ENCODE measurements at regions not wholly inside any gene's neighbourhood (a gene's known extent, or its start where the extent isn't known, plus 50 kb on each side); places are given as distances from the start of the nearest gene placed in this dataset.

DNA sequence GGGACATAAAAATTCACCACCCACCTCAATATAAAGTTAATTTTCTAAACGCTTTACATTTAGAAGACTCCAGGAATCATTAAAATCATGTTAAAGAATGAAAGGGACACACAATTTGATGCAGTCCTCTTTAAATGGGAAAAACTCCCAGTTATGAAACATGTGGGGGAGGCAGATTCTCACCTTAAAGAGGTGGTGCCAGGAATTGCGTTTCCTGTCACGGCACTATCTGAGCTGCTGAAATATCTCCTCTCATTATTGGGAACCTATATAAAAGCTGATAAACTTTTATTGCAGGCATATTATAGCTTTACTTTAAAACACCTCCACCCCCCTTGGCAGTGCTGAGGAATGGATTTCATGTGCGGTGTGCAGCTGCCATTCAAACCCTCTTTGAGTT, 94.8 kb upstream of the SORCS3 start (continued):
- TF ChIP-seq, protein P1, sequence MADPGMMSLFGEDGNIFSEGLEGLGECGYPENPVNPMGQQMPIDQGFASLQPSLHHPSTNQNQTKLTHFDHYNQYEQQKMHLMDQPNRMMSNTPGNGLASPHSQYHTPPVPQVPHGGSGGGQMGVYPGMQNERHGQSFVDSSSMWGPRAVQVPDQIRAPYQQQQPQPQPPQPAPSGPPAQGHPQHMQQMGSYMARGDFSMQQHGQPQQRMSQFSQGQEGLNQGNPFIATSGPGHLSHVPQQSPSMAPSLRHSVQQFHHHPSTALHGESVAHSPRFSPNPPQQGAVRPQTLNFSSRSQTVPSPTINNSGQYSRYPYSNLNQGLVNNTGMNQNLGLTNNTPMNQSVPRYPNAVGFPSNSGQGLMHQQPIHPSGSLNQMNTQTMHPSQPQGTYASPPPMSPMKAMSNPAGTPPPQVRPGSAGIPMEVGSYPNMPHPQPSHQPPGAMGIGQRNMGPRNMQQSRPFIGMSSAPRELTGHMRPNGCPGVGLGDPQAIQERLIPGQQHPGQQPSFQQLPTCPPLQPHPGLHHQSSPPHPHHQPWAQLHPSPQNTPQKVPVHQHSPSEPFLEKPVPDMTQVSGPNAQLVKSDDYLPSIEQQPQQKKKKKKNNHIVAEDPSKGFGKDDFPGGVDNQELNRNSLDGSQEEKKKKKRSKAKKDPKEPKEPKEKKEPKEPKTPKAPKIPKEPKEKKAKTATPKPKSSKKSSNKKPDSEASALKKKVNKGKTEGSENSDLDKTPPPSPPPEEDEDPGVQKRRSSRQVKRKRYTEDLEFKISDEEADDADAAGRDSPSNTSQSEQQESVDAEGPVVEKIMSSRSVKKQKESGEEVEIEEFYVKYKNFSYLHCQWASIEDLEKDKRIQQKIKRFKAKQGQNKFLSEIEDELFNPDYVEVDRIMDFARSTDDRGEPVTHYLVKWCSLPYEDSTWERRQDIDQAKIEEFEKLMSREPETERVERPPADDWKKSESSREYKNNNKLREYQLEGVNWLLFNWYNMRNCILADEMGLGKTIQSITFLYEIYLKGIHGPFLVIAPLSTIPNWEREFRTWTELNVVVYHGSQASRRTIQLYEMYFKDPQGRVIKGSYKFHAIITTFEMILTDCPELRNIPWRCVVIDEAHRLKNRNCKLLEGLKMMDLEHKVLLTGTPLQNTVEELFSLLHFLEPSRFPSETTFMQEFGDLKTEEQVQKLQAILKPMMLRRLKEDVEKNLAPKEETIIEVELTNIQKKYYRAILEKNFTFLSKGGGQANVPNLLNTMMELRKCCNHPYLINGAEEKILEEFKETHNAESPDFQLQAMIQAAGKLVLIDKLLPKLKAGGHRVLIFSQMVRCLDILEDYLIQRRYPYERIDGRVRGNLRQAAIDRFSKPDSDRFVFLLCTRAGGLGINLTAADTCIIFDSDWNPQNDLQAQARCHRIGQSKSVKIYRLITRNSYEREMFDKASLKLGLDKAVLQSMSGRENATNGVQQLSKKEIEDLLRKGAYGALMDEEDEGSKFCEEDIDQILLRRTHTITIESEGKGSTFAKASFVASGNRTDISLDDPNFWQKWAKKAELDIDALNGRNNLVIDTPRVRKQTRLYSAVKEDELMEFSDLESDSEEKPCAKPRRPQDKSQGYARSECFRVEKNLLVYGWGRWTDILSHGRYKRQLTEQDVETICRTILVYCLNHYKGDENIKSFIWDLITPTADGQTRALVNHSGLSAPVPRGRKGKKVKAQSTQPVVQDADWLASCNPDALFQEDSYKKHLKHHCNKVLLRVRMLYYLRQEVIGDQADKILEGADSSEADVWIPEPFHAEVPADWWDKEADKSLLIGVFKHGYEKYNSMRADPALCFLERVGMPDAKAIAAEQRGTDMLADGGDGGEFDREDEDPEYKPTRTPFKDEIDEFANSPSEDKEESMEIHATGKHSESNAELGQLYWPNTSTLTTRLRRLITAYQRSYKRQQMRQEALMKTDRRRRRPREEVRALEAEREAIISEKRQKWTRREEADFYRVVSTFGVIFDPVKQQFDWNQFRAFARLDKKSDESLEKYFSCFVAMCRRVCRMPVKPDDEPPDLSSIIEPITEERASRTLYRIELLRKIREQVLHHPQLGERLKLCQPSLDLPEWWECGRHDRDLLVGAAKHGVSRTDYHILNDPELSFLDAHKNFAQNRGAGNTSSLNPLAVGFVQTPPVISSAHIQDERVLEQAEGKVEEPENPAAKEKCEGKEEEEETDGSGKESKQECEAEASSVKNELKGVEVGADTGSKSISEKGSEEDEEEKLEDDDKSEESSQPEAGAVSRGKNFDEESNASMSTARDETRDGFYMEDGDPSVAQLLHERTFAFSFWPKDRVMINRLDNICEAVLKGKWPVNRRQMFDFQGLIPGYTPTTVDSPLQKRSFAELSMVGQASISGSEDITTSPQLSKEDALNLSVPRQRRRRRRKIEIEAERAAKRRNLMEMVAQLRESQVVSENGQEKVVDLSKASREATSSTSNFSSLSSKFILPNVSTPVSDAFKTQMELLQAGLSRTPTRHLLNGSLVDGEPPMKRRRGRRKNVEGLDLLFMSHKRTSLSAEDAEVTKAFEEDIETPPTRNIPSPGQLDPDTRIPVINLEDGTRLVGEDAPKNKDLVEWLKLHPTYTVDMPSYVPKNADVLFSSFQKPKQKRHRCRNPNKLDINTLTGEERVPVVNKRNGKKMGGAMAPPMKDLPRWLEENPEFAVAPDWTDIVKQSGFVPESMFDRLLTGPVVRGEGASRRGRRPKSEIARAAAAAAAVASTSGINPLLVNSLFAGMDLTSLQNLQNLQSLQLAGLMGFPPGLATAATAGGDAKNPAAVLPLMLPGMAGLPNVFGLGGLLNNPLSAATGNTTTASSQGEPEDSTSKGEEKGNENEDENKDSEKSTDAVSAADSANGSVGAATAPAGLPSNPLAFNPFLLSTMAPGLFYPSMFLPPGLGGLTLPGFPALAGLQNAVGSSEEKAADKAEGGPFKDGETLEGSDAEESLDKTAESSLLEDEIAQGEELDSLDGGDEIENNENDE (IDR thresholded peaks at IDR 0.05; ENCODE audit: insufficient replicate concordance, low read length) = no peak
- TF ChIP-seq, protein P2, sequence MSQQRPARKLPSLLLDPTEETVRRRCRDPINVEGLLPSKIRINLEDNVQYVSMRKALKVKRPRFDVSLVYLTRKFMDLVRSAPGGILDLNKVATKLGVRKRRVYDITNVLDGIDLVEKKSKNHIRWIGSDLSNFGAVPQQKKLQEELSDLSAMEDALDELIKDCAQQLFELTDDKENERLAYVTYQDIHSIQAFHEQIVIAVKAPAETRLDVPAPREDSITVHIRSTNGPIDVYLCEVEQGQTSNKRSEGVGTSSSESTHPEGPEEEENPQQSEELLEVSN (IDR thresholded peaks at IDR 0.05) = no peak
- TF ChIP-seq NRF1 (IDR thresholded peaks at IDR 0.05; ENCODE audit: low read depth, low read length) (no peak), FOSL1 (IDR thresholded peaks at IDR 0.05; ENCODE audit: insufficient read depth, low read depth, low read length) (no peak), RNF2 (IDR thresholded peaks at IDR 0.05; ENCODE audit: borderline replicate concordance, low read depth, low read length, missing control alignments, poor library complexity, severe bottlenecking) (no peak), BRCA1 (IDR thresholded peaks at IDR 0.05; ENCODE audit: low read depth, low read length) (no peak)
